Lung (tissue), 11 donors: ENCODE measurements at regions not wholly inside any gene's neighbourhood (a gene's known extent, or its start where the extent isn't known, plus 50 kb on each side); places are given as distances from the start of the nearest gene placed in this dataset.

Source experiments
- ATAC-seq: fragments of 200-7000 bp; cut with Tn5 transposase; one replicate; pipeline ENCODE4 v1.9.1; 2020; ENCODE audit warnings: moderate number of reproducible peaks; ENCODE audit not compliant: insufficient read depth, low FRiP score
- DNase-seq, 3 donors: peaks; one replicate each; pipeline ENCODE4 v3.0.0-alpha.2; 2013 to 2017
- H3K27ac ChIP-seq, 2 donors: one replicate each; pipeline ENCODE4 v1.5.1; 2013; ENCODE audit warnings: mild to moderate bottlenecking in 2 of 2, moderate library complexity in 2 of 2, control low read depth in 1 of 2, inconsistent platforms in 1 of 2, low read depth in 1 of 2, low read length in 1 of 2
- H3K27me3 ChIP-seq, 3 donors: one replicate each; pipeline ENCODE4 v1.5.1; 2013; ENCODE audit warnings: low read length in 2 of 3; ENCODE audit not compliant: control insufficient read depth in 3 of 3, insufficient read depth in 3 of 3
- H3K36me3 ChIP-seq, 4 donors: one replicate each; pipeline ENCODE4 v1.5.1; 2013; ENCODE audit warnings: low read length in 4 of 4, mild to moderate bottlenecking in 1 of 4, moderate library complexity in 1 of 4; ENCODE audit not compliant: control insufficient read depth in 4 of 4, insufficient read depth in 4 of 4
- H3K4me1 ChIP-seq, 5 donors: one replicate each; pipeline ENCODE4 v1.5.1; 2013; ENCODE audit warnings: low read length in 5 of 5, mild to moderate bottlenecking in 2 of 5, moderate library complexity in 1 of 5; ENCODE audit not compliant: control insufficient read depth in 5 of 5, insufficient read depth in 5 of 5
- H3K4me3 ChIP-seq: one replicate; pipeline ENCODE4 v1.5.1; 2013; ENCODE audit warnings: mild to moderate bottlenecking, control low read depth, moderate library complexity
- H3K9ac ChIP-seq, 2 donors: one replicate each; pipeline ENCODE4 v1.5.1; 2013; ENCODE audit warnings: low read length in 2 of 2, control low read depth in 1 of 2; ENCODE audit not compliant: insufficient read depth in 1 of 2
- H3K9me3 ChIP-seq, 4 donors: one replicate each; pipeline ENCODE4 v1.5.1; 2013; ENCODE audit warnings: low read length in 3 of 4, mild to moderate bottlenecking in 1 of 4, moderate library complexity in 1 of 4; ENCODE audit not compliant: control insufficient read depth in 4 of 4, insufficient read depth in 3 of 4
- CTCF ChIP-seq: IDR thresholded peaks from 2 replicates; pipeline ENCODE4 v1.5.1; 2012; ENCODE audit warnings: mild to moderate bottlenecking; ENCODE audit errors: control extremely low read depth, extremely low read depth
- WGBS, 2 donors: extraction: QIAGEN DNeasy Blood & Tissue Kit; methylation state at CpG; one replicate each; pipeline ENCODE4 v1.1.7; 2013; 5-methylcytosine and 5-hydroxymethylcytosine counted together
- donor health status: control.
- donor health status: control.
- donor health status: Bipolar disorder and iron deficiency.
- donor health status: healthy.
- donor health status: DM: yes; HTN: yes; CAD: no.

GRCh38 chr22:22062306-22062793 is 79.8 kb upstream of the TOP3B start:
- Histone ChIP-seq H3K9me3 (no peaks in the 10 kb centered on the region), H3K27ac (no peak overlapping the region), H3K36me3 (no peaks in the 10 kb centered on the region), H3K4me1 (no peaks in the 10 kb centered on the region), H3K4me3 (no peak overlapping the region), H3K27me3 (no peaks in the 10 kb centered on the region), H3K9ac (no peak overlapping the region)
- no peak for ATAC-seq
- no peak for TF ChIP-seq CTCF
- 81 to 82% methylated on average over 2 of the region's 2 CpGs for WGBS, 2 donors
- DNase-seq: no peak

- ATAC-seq (no peak), DNase-seq (peak; percentile 22 to 77 (median 37))
- H3K9me3 ChIP-seq: no peaks in the 10 kb centered on the region
- WGBS, 2 donors: 56 to 58% methylated on average over 11 of the region's 11 CpGs
- H3K36me3 ChIP-seq: no peaks in the 10 kb centered on the region
- no peak overlapping the region for H3K9ac ChIP-seq
- no peak overlapping the region for H3K4me3 ChIP-seq
- no peak for TF ChIP-seq CTCF
- peak overlapping the region in 1 of 2 donors; percentile 2 for H3K27ac ChIP-seq
- no peaks in the 10 kb centered on the region for H3K27me3 ChIP-seq
- no peaks in the 10 kb centered on the region for H3K4me1 ChIP-seq
Observed at GRCh38 chr22:22061085-22062077, 78.8 kb upstream of the TOP3B start.

- Histone ChIP-seq H3K27ac (peak overlapping the region in 1 of 2 donors; percentile 2), H3K9ac (no peak overlapping the region), H3K4me1 (no peaks in the 10 kb centered on the region), H3K9me3 (no peaks in the 10 kb centered on the region), H3K36me3 (no peaks in the 10 kb centered on the region), H3K4me3 (no peak overlapping the region), H3K27me3 (no peaks in the 10 kb centered on the region)
- DNase-seq: peak in 2 of 3 donors; percentile 9 to 22
- 52 to 55% methylated on average over 11 of the region's 11 CpGs for WGBS, 2 donors
- ATAC-seq: no peak
- TF ChIP-seq CTCF: peak; percentile 2
Observed at GRCh38 chr22:22060200-22061084, 77.9 kb upstream of the TOP3B start.
